Transverse colon (tissue), 4 donors: ENCODE measurements at regions not wholly inside any gene's neighbourhood (a gene's known extent, or its start where the extent isn't known, plus 50 kb on each side); places are given as distances from the start of the nearest gene placed in this dataset.

Source experiments
- DNase-seq: peaks from one replicate; pipeline ENCODE4 v3.0.0-alpha.2; 2019
- H3K27ac ChIP-seq, 4 donors: fragments of 200-600 bp; sonication (generic); 2 replicates each; pipeline ENCODE4 v1.5.1; 2016 to 2018; ENCODE audit warnings: inconsistent platforms in 4 of 4
- H3K27me3 ChIP-seq: fragments of 200-600 bp; sonication (generic); 2 replicates; pipeline ENCODE4 v1.5.1; 2017; ENCODE audit warnings: inconsistent platforms
- H3K36me3 ChIP-seq, 4 donors: fragments of 200-600 bp; sonication (generic); 2 replicates each; pipeline ENCODE4 v1.5.1; 2017 to 2019; ENCODE audit warnings: inconsistent platforms in 4 of 4
- H3K4me1 ChIP-seq, 4 donors: fragments of 200-600 bp; sonication (generic); 2 replicates each; pipeline ENCODE4 v1.5.1; 2017 to 2020; ENCODE audit warnings: inconsistent platforms in 4 of 4
- H3K4me3 ChIP-seq, 4 donors: fragments of 200-600 bp; sonication (generic); 1 replicate in 1 of 4; 2 replicates in 3 of 4; pipeline versions ENCODE4 v1.5.1 to v1.6.1; 2017 to 2019; ENCODE audit warnings: inconsistent platforms in 4 of 4
- H3K9me3 ChIP-seq, 2 donors: fragments of 200-600 bp; sonication (generic); 2 replicates each; pipeline ENCODE4 v1.5.1; 2017 to 2019; ENCODE audit warnings: inconsistent platforms in 2 of 2
- EP300 ChIP-seq: sonication (generic); formaldehyde crosslinking; IDR thresholded peaks from one replicate; pipeline ENCODE4 v1.6.1; 2017; ENCODE audit warnings: antibody characterized with exemption, low read depth
- POLR2A ChIP-seq: fragments of 450-650 bp; IDR thresholded peaks from one replicate; pipeline ENCODE4 v1.6.1; 2016; ENCODE audit warnings: antibody characterized with exemption, mild to moderate bottlenecking, moderate library complexity
- POLR2AphosphoS5 ChIP-seq, 3 donors: sonication (generic); formaldehyde crosslinking; IDR thresholded peaks; one replicate each; pipeline ENCODE4 v1.6.1; 2016; ENCODE audit warnings: antibody characterized with exemption in 3 of 3
- WGBS, 2 donors: methylation state at CpG; one replicate each; pipeline ENCODE4 v1.1.5; 2018; ENCODE audit warnings: low coverage in 1 of 2; 5-methylcytosine and 5-hydroxymethylcytosine counted together
- in situ Hi-C, 4 donors: fragments of 200-750 bp; cut with MboI; loops; one replicate each; pipeline versions ENCODE4 v1.15.0 to v1.15.1; 2017; ENCODE audit warnings: low sequenced_read_pairs in 3 of 4, low pct_ligation_motif_present in 1 of 4, low pct_unique_long_range_greater_than_20kb in 1 of 4
- intact Hi-C: fragments of 100-400 bp; cut with DNase I; formaldehyde crosslinking; loops from one replicate; pipeline ENCODE4 v1.15.1; 2023; ENCODE audit warnings: low total_unique reads
- TF ChIP-seq, protein P1 (sequence below), 5 experiments: fragments of 200-600 bp in 3 of 5; fragments of 450-650 bp in 2 of 5; sonication (generic) in 3 of 5; IDR thresholded peaks; 1 replicate in 2 of 5; 2 replicates in 3 of 5; pipeline ENCODE4 v1.5.1; 2016 to 2017; ENCODE audit warnings: antibody characterized with exemption in 5 of 5, inconsistent platforms in 3 of 5, mild to moderate bottlenecking in 2 of 5, moderate library complexity in 1 of 5

DNA sequence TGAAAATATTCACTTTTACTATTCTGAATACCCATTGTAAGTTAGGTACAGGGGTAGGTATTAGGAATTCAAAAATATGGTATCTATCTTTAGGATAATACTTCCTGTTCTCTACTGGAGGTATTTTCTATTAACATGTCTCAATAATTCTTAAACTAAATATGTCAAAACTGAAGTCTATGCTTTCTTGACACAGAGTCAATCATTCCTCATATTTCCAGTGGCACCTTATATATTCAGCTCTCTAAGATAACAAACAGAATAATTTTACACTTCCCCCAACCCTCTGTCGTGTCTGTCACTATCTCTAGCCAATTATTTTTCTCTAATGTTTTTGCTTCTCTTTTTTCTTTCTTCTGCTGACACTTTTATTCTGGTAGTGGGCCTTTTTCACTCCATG is 138.9 kb downstream of the TMEM26 start:
- DNase-seq = no peak
- Histone ChIP-seq H3K4me1 (peaks cover 0 to 8% (median 2%) of the 10 kb centered on the region in 4 donors), H3K27ac (no peak overlapping the region), H3K9me3 (no peaks in the 10 kb centered on the region), H3K27me3 (no peaks in the 10 kb centered on the region), H3K4me3 (no peak overlapping the region), H3K36me3 (no peaks in the 10 kb centered on the region)
- in situ Hi-C loops (no loop called here), intact Hi-C loops (no loop called here)
- 79 to 92% methylated on average over 1 of the region's 1 CpG for WGBS, 2 donors
- TF ChIP-seq, protein P1, sequence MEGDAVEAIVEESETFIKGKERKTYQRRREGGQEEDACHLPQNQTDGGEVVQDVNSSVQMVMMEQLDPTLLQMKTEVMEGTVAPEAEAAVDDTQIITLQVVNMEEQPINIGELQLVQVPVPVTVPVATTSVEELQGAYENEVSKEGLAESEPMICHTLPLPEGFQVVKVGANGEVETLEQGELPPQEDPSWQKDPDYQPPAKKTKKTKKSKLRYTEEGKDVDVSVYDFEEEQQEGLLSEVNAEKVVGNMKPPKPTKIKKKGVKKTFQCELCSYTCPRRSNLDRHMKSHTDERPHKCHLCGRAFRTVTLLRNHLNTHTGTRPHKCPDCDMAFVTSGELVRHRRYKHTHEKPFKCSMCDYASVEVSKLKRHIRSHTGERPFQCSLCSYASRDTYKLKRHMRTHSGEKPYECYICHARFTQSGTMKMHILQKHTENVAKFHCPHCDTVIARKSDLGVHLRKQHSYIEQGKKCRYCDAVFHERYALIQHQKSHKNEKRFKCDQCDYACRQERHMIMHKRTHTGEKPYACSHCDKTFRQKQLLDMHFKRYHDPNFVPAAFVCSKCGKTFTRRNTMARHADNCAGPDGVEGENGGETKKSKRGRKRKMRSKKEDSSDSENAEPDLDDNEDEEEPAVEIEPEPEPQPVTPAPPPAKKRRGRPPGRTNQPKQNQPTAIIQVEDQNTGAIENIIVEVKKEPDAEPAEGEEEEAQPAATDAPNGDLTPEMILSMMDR (IDR thresholded peaks at IDR 0.05) = no peak
- TF ChIP-seq EP300 (no peak), POLR2A (no peak), POLR2AphosphoS5 (IDR thresholded peaks at IDR 0.05) (no peak)

DNA sequence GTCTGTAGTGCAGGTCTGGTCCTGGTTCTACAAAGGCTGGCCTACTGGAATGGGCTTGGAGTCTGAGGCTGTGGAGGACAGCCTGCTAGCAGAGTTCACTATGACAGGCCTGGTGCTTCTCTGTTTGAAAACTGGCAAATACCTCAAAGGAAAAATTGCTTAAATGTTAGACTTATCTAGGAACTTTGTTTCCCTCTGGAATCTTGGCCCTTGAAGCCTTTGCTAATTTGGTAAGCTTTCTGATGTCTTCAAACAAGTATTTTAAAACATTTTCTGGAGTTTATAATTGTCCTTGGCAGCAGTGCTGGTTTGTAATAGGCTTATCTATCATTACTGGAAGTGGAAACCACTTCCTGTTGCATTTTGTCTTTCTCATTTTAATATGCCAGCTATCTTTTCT is 139.7 kb downstream of the TMEM26 start:
- Histone ChIP-seq H3K27me3 (no peaks in the 10 kb centered on the region), H3K4me1 (peaks cover 0 to 8% (median 2%) of the 10 kb centered on the region in 4 donors), H3K36me3 (no peaks in the 10 kb centered on the region), H3K9me3 (no peaks in the 10 kb centered on the region), H3K27ac (no peak overlapping the region), H3K4me3 (no peak overlapping the region)
- in situ Hi-C loops (no loop called here), intact Hi-C loops (no loop called here)
- DNase-seq = no peak
- TF ChIP-seq EP300 (no peak), POLR2A (no peak), POLR2AphosphoS5 (IDR thresholded peaks at IDR 0.05) (no peak)
- TF ChIP-seq, protein P1 (IDR thresholded peaks at IDR 0.05) = no peak

DNA sequence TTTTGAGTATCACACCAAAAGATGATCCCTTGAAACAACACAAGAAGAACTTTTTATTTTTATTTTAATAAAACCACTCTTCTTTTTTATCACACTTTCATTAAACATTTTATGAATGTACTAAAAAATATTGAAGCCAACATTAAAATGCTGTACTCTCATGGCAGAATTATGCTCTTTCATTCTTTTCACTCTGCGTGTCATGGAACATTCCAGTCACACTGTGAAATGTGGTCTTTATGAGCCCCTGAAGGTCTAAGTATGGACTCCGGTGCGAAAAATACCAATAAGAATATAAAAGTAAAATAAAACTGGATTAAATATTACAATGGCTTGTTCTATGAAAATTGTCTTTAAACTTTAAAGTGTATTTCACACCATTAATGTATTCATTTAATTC is 148.4 kb downstream of the TMEM26 start:
- no peak for TF ChIP-seq POLR2A
- TF ChIP-seq EP300 = no peak
- TF ChIP-seq POLR2AphosphoS5 (IDR thresholded peaks at IDR 0.05) = no peak
- TF ChIP-seq, protein P1 (IDR thresholded peaks at IDR 0.05) = no peak
- Histone ChIP-seq H3K4me1 (no peaks in the 10 kb centered on the region), H3K4me3 (no peak overlapping the region), H3K27me3 (no peaks in the 10 kb centered on the region), H3K36me3 (no peaks in the 10 kb centered on the region), H3K9me3 (no peaks in the 10 kb centered on the region), H3K27ac (no peak overlapping the region)
- intact Hi-C loops = no loop called here
- DNase-seq = no peak
- WGBS, 2 donors = 86 to 89% methylated on average over 3 of the region's 3 CpGs
- in situ Hi-C loops = no loop called here

DNA sequence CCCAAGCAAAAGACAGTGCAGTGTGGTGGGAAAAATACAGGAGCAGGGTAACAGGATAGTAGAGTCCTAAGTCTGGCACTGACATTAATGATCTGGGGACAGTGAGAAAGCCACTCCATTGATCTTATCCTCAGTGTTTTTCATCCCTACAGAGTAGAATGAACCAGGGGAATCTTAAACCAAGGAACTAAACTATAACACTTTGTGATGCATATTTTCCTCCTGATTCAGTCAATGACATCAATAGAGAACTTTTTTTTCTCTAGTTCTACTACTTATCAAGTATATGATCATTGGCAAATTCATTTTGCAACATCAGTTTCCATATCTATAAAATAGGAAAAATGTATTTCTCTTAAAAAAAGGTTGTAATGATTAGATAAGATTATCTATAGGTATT is 151.1 kb downstream of the TMEM26 start:
- DNase-seq = no peak
- no peaks in the 10 kb centered on the region for H3K36me3 ChIP-seq
- no peaks in the 10 kb centered on the region for H3K9me3 ChIP-seq
- intact Hi-C loops (no loop called here), in situ Hi-C loops (no loop called here)
- H3K4me3 ChIP-seq = no peak overlapping the region
- H3K4me1 ChIP-seq = no peaks in the 10 kb centered on the region
- TF ChIP-seq EP300 (no peak), POLR2A (no peak), POLR2AphosphoS5 (IDR thresholded peaks at IDR 0.05) (no peak)
- TF ChIP-seq, protein P1 (IDR thresholded peaks at IDR 0.05) = no peak
- H3K27ac ChIP-seq = no peak overlapping the region
- no peaks in the 10 kb centered on the region for H3K27me3 ChIP-seq
